ENCODE measurements at regions not wholly inside any gene's neighbourhood (a gene's known extent, or its start where the extent isn't known, plus 50 kb on each side); places are given as distances from the start of the nearest gene placed in this dataset.
"Not testable (repeated sequence)": the region's sequence is repeated elsewhere in the genome, so short reads cannot be mapped to it uniquely, and the experiment has no call there.

DNA sequence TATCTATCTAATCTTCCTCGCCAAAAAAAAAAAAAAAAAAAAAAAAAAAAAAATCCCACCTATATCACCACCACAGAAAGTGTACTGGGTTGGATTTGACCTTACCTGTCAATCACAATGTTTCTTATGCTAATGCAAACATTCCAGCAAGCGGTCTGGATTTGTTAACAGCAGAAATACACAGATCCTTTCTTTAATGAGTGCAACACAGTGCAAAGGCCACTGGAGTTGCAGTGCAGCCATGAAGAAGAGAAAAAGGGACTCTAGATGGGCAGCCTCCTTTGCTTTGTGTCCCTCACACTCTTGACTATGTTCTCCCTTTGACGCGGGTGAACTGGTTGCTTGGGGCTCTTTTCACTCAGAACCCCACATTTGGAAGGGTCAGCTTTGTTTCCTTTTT is 127.3 kb upstream of the PRKCQ start:
- in situ Hi-C loops (cut with MboI; ENCODE audit: low sequenced_read_pairs) = no loop called here

DNA sequence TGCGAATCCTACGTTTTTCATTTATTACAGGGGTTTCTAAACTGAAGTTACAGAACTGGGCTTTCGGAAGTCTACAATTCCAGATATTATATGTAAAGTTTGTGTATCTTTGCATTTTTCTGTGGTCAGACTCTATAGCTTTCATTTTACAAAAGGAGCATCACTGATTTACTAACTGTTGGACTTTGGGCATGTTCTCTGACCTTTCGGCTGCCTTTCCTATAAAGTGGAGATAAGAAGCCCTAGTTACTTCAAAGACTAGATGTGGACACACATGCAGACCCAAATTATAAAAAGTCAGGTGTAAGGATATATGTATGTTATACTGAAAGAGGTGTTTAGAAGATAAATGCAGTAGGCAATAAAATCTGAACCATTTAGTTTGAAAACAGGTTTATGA is 126.6 kb upstream of the PRKCQ start:
- in situ Hi-C loops (cut with MboI; ENCODE audit: low sequenced_read_pairs) = no loop called here

DNA sequence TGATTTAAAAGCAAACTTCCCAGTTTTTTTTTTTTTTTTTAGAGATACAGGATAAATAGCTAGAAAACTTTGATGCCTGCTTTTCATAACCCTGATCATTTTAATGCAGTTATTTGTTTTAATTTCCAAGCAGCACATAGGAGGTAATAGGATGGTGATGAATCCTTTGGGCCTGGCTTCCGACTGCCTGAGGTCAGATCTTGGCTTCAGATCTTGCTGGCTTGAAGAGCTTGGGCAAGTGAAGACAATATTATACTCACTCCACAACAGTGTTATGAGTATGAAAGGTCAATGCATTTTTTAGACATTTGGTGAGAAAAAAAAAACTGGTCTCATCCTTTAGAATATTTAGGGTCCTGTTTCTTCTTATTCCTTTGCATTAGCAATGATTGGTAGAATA is 124.8 kb upstream of the PRKCQ start:
- in situ Hi-C loops (cut with MboI; ENCODE audit: low sequenced_read_pairs) = no loop called here

DNA sequence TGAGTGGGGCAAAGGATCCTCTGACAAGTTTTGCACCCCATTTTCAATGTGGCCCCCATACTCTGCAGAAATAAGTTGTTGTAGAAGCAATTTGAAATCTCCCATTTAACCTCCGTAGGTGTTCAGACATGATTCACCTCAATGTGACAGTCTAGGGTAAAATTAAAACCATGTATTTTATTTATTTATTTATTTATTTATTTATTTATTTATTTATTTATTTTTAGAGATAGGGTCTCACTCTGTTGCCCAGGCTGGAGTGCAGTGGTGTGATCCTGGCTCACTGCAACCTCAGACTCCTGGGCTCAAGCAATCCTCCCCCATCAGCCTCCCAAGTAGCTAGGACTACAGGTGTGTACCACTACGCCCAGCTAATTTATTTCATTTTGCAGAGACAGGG is 122.8 kb upstream of the PRKCQ start:
- in situ Hi-C loops (cut with MboI; ENCODE audit: low sequenced_read_pairs) = not testable (repeated sequence)

DNA sequence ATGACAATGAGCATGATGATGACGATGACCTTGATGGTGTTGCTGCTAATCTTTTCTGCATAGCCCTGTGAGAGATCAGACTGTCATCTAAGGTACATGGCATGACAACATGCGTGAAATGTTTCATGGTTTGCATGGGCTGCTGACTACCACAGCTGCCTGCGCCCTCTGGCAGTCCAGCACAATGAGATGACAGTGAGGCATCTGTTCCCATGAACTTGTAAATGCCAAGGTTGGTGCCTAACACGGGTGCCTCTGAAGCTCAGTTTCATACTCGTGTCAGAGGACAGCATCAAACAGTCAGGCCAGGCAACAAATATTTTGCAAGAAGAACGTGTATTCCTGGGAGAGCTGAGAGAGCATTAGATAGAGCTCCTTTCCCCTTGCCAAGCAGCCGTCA is 122.0 kb upstream of the PRKCQ start:
- in situ Hi-C loops (cut with MboI; ENCODE audit: low sequenced_read_pairs) = no loop called here

DNA sequence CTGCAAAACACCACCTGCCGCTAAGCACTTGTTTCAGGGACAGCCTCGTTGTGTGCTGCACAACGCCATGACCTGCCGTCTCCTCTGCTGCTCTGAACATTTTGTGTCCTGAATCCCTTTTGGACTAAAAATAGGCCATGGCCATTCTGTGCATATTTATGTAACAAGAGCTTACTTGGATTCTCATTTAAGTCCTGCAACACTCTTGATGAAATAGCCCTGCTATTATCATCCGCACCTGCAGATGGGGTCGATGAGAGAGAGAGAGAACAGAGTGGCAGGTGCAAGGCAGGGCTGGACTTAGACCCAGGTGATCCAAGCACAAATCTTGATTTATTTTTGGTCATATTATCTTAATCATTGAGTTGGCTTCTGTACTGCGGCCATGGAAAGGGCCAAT is 121.2 kb upstream of the PRKCQ start:
- in situ Hi-C loops (cut with MboI; ENCODE audit: low sequenced_read_pairs) = no loop called here

DNA sequence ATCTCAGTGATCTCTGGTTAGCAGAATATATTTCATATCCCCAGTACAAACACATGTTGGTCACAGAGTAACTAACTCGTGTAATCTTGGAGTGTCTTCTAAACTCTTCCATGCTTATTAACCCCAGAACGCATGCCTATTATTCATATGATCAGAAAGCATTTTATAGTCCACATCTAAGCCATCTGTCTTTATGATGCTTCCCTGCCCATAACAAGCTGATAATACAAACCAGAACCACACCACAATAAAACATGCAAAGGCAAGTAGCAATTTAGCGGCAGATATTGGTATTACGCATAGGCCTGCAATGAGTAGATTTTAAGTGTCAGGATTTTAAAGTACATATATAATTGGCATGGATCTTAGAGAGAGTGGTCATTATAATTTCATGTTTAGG is 120.0 kb upstream of the PRKCQ start:
- in situ Hi-C loops (cut with MboI; ENCODE audit: low sequenced_read_pairs) = no loop called here

DNA sequence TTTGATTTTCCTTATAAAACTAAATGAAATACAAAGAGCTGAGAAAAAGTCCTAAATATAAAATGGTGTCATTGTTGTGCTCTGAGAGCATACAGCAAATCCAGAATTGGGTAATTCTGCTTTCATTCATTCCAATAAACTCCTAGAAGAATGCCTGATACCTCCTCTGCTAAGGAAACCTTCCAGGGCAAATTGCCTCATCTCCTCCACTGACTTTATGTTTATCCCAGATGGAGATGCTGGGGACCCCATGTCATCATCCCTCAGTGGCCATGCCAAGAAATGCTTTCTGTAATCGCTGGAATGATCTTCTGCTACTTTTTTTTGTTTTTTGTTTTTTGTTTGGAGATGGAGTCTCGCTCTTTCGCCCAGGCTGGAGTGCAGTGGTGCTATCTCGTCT is 119.3 kb upstream of the PRKCQ start:
- in situ Hi-C loops (cut with MboI; ENCODE audit: low sequenced_read_pairs) = loop anchor here (25.0 kb wide), 1 partner anchor 738 kb away; no protein-coding TSS in a partner anchor

DNA sequence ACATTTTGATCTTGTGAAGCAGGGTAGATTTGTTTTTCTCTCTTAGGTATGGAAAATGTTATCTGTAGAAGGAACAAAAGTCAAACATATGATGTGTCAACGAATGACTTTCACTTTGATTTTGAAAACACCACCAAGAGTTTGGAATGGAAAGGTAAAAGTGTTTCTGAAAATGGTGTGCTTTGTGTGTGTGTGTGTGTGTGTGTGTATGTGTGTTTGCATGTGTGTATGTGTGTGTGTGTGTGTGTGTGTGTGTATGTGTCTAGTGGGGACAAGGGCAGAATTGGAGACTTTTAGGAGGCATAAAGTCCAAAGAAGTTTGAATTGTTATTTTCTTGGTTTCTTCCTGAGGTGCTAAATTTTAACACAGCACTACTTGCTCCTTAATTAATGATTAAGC is 115.4 kb upstream of the PRKCQ start:
- in situ Hi-C loops (cut with MboI; ENCODE audit: low sequenced_read_pairs) = loop anchor here (25.0 kb wide), 1 partner anchor 742 kb away; no protein-coding TSS in a partner anchor

DNA sequence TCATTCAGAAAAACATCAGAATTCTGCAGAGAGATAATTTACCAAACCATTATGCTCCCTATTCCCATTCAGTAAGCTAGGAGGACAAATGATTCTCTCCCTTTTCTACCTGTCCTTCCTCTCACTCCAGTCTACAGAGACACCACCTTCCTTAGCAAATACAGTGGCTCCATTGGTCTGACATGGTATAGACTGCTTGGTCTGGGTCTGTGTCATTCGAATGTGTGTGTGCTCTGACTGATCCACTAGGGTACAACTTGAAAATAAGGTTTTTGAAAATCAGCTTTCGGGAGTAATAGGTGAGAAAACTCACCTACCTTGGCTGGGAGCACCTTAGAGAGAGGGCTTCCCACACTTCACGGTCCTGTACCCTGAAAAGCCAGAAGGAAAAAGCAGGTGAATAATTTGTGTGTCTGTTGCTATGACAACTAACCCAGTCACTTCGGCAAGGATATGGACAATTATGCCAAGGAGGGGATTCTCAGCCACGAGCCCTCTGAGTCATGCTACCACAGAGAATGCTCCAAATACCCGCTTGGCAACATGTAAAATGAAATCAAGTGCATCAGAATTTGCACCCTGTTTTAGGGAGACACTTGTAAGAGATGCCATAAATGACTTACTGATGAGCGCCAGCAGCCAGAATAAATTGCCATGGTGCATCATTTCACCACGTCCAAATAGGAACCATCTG is 114.5 kb upstream of the PRKCQ start:
- in situ Hi-C loops (cut with MboI; ENCODE audit: low sequenced_read_pairs) = loop anchor here (25.0 kb wide), 1 partner anchor 743 kb away; no protein-coding TSS in a partner anchor

DNA sequence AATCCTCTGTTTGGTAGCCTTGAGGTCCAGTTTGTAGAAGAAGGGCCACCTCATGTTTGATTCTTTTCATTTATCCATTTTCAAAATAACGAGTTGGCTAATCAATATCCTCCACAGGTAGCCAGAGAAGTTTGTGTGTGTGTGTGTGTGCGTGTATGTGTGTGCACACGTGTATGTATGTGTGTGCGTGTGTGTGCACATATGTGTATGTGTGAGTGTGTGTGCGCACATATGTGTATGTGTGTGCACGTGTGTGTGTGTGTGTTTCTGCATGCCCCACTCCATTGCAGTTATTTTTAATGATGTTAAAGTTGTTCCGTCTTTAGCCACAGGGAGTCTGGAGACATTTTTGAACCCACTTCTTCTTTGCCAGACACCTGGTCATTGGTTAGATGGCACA is 112.8 kb upstream of the PRKCQ start:
- in situ Hi-C loops (cut with MboI; ENCODE audit: low sequenced_read_pairs) = loop anchor here (25.0 kb wide), 1 partner anchor 744 kb away; no protein-coding TSS in a partner anchor

DNA sequence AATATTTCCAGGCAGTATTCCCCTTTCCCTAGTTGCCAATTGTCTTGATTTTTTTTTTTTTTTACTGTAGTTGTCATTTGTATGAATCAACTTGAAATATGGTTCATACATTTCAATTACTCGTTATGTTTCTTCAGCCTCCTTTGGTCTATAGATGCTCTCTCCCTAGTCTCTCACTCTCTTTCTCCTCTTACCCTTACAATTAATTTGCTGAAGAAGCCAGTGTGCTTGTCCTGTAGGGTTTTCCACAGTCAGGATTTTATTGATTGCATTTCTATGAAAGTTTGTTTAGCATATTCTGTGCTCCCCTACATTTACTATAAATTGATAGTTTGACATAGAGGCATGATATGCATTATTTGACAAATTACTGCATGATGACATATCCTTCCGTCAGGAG is 112.0 kb upstream of the PRKCQ start:
- in situ Hi-C loops (cut with MboI; ENCODE audit: low sequenced_read_pairs) = loop anchor here (25.0 kb wide), 1 partner anchor 745 kb away; no protein-coding TSS in a partner anchor

DNA sequence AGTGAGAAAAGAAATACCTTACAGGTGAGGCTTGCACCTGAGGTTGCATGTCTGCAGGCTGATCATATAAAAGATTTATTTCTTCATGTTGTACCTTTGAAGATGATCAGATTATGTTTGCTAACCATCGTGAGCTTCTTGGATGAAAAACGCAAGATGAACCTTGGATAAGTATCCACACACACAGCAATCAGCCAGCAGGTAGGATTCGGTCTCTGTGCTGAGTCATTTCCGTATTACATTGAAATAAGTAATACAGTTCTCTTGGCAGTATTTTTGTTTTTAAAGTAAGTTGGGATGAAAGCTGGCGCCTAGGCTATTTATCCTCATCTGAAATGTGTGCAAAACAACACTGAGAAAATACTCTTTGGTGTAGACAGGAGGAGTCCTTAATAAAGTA is 109.0 kb upstream of the PRKCQ start:
- in situ Hi-C loops (cut with MboI; ENCODE audit: low sequenced_read_pairs) = loop anchor here (25.0 kb wide), 1 partner anchor 748 kb away; no protein-coding TSS in a partner anchor

DNA sequence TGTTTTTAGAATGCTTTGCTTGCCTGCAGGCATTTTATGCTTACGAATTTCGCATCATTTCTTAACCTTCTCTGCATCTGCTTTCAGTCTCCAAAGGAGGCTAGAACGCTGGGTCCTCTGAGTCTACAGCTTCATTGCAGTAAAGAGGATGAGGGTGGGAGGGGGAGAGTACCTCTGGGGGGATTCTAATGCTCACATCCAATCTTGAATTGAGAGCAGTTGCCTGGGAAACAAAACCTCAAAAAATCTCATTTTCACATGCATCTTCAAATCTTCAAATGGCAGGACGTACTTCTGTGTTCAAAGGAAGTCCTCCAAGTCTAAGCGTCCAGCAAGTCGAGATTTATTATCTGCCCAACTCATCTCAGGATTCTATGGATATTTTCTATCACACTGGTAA is 100.7 kb upstream of the PRKCQ start:
- in situ Hi-C loops (cut with MboI; ENCODE audit: low sequenced_read_pairs) = loop anchor here (25.0 kb wide), 1 partner anchor 757 kb away; no protein-coding TSS in a partner anchor

DNA sequence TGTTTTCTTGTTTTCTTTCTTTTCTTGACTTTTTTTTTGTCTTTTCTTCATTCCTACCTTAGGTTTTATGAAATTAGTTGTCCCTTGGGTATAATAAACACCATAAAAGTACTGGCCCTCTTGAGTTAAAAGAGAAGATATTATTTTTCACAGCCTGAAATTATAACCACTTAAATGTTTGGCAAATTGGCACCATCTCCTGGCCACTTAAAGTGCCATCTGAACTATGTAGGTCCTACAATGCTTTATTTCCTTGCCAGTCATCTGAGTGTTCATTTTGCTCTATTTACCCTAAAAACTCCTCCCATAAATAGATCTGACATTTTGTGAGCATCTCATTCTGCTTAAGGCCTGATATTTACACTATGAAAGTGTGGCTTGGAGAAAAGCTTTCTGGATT is 98.9 kb upstream of the PRKCQ start:
- in situ Hi-C loops (cut with MboI; ENCODE audit: low sequenced_read_pairs) = loop anchor here (25.0 kb wide), 1 partner anchor 758 kb away; no protein-coding TSS in a partner anchor

DNA sequence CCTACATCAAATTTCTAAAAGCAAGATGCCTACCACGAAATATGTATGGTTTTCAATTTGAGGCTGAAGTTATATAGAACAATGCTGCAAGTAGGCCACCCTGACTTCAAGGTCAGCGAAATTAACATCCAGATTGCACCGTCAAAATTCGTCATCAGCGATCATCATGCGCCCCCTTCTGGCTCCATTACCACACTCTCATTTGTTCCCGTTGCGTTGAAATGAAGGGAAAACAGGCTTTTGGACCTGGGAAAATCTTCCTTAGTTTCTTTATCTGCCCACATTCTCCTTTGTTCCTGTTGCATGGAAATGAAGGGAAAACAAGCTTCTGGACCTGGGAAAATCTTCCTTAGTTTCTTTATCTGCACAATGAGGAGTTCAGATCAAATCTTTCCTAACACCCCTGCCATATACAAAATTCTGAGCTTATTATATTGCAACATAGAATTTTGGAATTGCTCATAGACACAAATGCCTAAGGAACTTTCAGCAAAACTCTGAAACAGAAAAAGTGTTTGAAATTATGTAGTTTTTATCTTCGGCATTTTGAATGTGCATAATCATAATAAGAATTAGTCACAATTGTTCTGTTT is 98.2 kb upstream of the PRKCQ start:
- in situ Hi-C loops (cut with MboI; ENCODE audit: low sequenced_read_pairs) = loop anchor here (25.0 kb wide), 1 partner anchor 759 kb away; no protein-coding TSS in a partner anchor

DNA sequence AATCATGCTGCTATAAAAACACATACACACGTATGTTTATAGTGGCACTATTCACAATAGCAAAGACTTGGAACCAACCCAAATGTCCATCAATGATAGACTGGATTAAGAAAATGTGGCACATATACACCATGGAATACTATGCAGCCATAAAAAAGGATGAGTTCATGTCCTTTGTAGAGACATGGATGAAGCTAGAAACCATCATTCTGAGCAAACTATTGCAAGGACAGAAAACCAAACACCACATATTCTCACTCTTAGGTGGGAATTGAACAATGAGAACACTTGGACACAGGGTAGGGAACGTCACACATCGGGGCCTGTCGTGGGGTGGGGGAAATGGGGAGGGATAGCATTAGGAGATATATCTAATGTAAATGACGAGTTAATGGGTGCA is 97.1 kb upstream of the PRKCQ start:
- in situ Hi-C loops (cut with MboI; ENCODE audit: low sequenced_read_pairs) = loop anchor here (25.0 kb wide), 1 partner anchor 760 kb away; no protein-coding TSS in a partner anchor

DNA sequence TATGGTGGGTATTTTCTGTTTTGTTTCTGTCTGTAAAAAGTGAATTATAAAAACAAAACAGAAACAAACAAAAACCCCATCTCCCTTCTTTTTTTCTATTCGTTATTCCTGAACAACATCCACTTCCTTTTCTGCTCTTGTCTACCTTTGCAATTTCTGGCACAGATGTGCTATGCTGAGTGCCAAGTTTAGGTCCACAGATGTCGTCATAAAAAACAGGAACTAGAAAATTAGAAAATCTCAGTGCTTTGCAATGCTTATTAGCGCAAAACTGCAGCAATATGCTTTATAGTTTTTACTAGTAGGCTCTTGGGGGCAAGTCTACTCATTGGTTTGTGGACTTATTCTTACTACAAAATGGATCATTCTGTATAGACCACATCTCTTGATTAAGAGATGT is 94.2 kb upstream of the PRKCQ start:
- in situ Hi-C loops (cut with MboI; ENCODE audit: low sequenced_read_pairs) = no loop called here

DNA sequence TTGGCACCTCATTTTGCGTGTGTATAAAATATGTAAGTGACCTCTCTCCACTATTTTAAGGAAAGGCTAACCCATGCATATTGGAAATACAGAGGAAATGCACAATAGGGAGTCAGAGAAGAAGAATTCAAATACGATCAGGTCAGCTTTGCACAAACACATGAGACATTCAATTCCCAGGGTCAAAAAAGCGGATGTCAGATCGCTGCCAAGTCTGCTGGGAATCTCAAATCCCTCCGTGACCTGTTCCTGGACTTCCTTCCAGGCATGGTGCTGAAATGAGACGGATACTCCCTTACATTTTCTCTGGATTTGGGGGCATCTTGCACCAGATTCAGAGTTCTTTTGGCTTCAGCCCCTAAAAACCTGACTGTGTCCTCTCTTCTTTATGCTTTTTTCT is 91.9 kb upstream of the PRKCQ start:
- in situ Hi-C loops (cut with MboI; ENCODE audit: low sequenced_read_pairs) = no loop called here

DNA sequence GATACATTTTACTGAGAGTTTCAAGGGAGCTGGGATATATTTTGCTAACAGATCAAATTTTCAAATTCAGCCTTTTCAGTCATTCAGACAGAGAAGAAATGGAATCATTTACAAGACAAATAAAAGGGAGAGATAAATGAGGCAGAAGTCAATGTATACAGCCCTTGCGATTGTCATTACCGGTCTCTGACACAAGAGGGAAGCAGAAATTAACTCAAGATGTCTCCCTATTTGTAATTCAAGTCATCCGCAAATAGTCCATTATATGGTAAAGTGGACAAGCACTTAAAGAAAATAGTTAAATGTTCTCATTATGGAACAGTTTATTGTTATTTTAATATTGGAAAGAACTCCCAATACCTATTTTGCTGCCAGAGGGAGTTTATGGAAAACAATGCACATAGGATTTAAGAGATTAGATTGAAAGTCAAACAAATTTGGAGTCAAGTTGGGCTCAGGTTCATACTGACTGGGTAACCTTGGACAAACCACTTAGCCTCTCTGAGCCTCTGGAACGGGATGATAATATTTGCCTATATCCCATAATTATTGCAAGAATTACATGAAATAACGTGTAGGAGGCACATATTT is 89.3 kb upstream of the PRKCQ start:
- in situ Hi-C loops (cut with MboI; ENCODE audit: low sequenced_read_pairs) = loop anchor here (10.0 kb wide), 1 partner anchor 235 kb away; no protein-coding TSS in a partner anchor

DNA sequence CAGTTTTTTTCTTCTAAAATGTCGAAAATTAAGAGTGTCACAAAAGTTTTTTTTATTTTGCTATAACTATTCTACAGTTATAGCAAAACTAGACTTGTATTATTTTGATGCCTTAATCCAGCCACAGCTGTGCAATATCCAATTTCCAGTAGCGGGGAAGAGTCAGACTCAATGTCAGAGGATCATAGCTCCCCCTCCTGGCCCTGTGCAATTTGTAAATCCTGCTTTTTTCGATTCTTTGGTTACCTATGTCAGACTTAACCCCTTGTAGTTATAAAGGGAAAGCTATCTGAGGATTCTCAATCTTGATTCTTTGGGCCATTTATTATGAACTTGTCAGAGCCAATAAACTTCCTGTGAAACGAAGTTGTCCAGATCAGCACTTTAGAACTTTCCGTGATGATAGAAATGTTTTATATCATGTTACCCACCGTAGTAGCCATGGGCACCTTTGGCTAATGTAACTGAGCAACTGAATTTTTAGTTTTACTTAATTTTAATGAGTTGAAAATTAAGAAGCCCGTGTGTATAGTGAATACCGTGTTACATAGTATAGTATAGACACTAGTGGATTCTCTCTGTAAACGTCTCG is 87.7 kb upstream of the PRKCQ start:
- in situ Hi-C loops (cut with MboI; ENCODE audit: low sequenced_read_pairs) = loop anchor here (10.0 kb wide), 1 partner anchor 233 kb away; no protein-coding TSS in a partner anchor
